Stimulated activated CD4-positive, alpha-beta T cell treated with anti-CD3 and anti-CD28 coated beads, Interleukin-1b, Interleukin-23, amount 100 ng/mL, for 24 hours (primary cell): ENCODE measurements at regions not wholly inside any gene's neighbourhood (a gene's known extent, or its start where the extent isn't known, plus 50 kb on each side); places are given as distances from the start of the nearest gene placed in this dataset.
"Not testable (repeated sequence)": the region's sequence is repeated elsewhere in the genome, so short reads cannot be mapped to it uniquely, and the experiment has no call there.

Experiments
- DNase-seq, 4 experiments: peaks; one replicate each; pipeline ENCODE4 v3.0.0-alpha.2; 2020; ENCODE audit warnings: low read depth in 4 of 4, low spot score in 1 of 4

- DNase-seq: no peak
Measured at GRCh38 chr12:91278126-91278525, 95.5 kb upstream of the DCN start.

GRCh38 chr12:91276509-91276908 lies 93.9 kb upstream of the DCN start:
- DNase-seq: no peak

GRCh38 chr12:91275321-91275720 lies 92.7 kb upstream of the DCN start:
- no peak for DNase-seq

- no peak for DNase-seq
Measured at GRCh38 chr12:91274916-91275315, 92.3 kb upstream of the DCN start.

- DNase-seq: no peak
Measured at GRCh38 chr12:91273560-91273959, 90.9 kb upstream of the DCN start.

- no peak for DNase-seq
Measured at GRCh38 chr12:91272461-91273063, 89.9 kb upstream of the DCN start.

GRCh38 chr12:91271185-91271584 lies 88.6 kb upstream of the DCN start:
- no peak for DNase-seq

GRCh38 chr12:91267039-91267438 lies 84.4 kb upstream of the DCN start:
- no peak for DNase-seq

GRCh38 chr12:91264178-91264577 lies 81.6 kb upstream of the DCN start:
- DNase-seq: no peak

GRCh38 chr12:91261820-91262676 lies 79.4 kb upstream of the DCN start:
- no peak for DNase-seq

- no peak for DNase-seq
Measured at GRCh38 chr12:91256411-91256810, 73.8 kb upstream of the DCN start.

GRCh38 chr12:91252341-91252740 lies 69.7 kb upstream of the DCN start:
- DNase-seq: no peak

GRCh38 chr12:91250273-91250665 lies 67.7 kb upstream of the DCN start:
- DNase-seq: no peak

GRCh38 chr12:91249518-91250272 lies 67.1 kb upstream of the DCN start:
- DNase-seq: no peak

- no peak for DNase-seq
Measured at GRCh38 chr12:91249054-91249453, 66.4 kb upstream of the DCN start.

- DNase-seq: not testable (repeated sequence)
Measured at GRCh38 chr12:91243177-91243576, 60.6 kb upstream of the DCN start.

GRCh38 chr12:91241756-91242155 lies 59.1 kb upstream of the DCN start:
- DNase-seq: no peak

GRCh38 chr12:91240386-91241095 lies 57.9 kb upstream of the DCN start:
- DNase-seq: no peak

- DNase-seq: no peak
Measured at GRCh38 chr12:91239481-91239880, 56.9 kb upstream of the DCN start.
